GM19035 (cell line): ENCODE measurements at regions not wholly inside any gene's neighbourhood (a gene's known extent, or its start where the extent isn't known, plus 50 kb on each side); places are given as distances from the start of the nearest gene placed in this dataset.
A peak's percentile ranks its signal among the peaks of the same experiment; 100 is the strongest.
"Not testable (repeated sequence)": the region's sequence is repeated elsewhere in the genome, so short reads cannot be mapped to it uniquely, and the experiment has no call there.

Experiments used
- ATAC-seq: cut with Tn5 transposase; IDR thresholded peaks from one replicate; pipeline ENCODE4 v1.9.1; 2021; ENCODE audit not compliant: unreplicated experiment

- no peak for ATAC-seq
These were observed 57.3 kb upstream of the PRSS12 start for GRCh38 chr4:118410138-118410537.

GRCh38 chr4:118417325-118417724, 64.5 kb upstream of the PRSS12 start:
- ATAC-seq = peak; percentile 83

- not testable (repeated sequence) for ATAC-seq
These were observed 65.0 kb upstream of the PRSS12 start for GRCh38 chr4:118417800-118418199.

- ATAC-seq = not testable (repeated sequence)
These were observed 65.6 kb upstream of the PRSS12 start for GRCh38 chr4:118418396-118418795.

- not testable (repeated sequence) for ATAC-seq
These were observed 66.8 kb upstream of the PRSS12 start for GRCh38 chr4:118419626-118420025.

- not testable (repeated sequence) for ATAC-seq
These were observed 71.3 kb upstream of the PRSS12 start for GRCh38 chr4:118424062-118424461.

GRCh38 chr4:118428881-118429280, 76.1 kb upstream of the PRSS12 start:
- ATAC-seq = not testable (repeated sequence)

- ATAC-seq = not testable (repeated sequence)
These were observed 79.6 kb upstream of the PRSS12 start for GRCh38 chr4:118432359-118432758.

GRCh38 chr4:118433612-118434375, 81.0 kb upstream of the PRSS12 start:
- not testable (repeated sequence) for ATAC-seq

- not testable (repeated sequence) for ATAC-seq
These were observed 82.6 kb upstream of the PRSS12 start for GRCh38 chr4:118435415-118435814.

GRCh38 chr4:118442115-118442837, 89.5 kb upstream of the PRSS12 start:
- ATAC-seq = not testable (repeated sequence)

GRCh38 chr4:118447397-118447796, 94.6 kb upstream of the PRSS12 start:
- ATAC-seq = not testable (repeated sequence)

GRCh38 chr4:118454857-118455256, 102.1 kb upstream of the PRSS12 start:
- not testable (repeated sequence) for ATAC-seq

- not testable (repeated sequence) for ATAC-seq
These were observed 108.6 kb upstream of the PRSS12 start for GRCh38 chr4:118461435-118461834.

- ATAC-seq = not testable (repeated sequence)
These were observed 113.0 kb upstream of the PRSS12 start for GRCh38 chr4:118465831-118466230.

- not testable (repeated sequence) for ATAC-seq
These were observed 121.3 kb upstream of the PRSS12 start for GRCh38 chr4:118474001-118474626.

- ATAC-seq = not testable (repeated sequence)
These were observed 122.0 kb upstream of the PRSS12 start for GRCh38 chr4:118474771-118475170.

- ATAC-seq = not testable (repeated sequence)
These were observed 123.1 kb upstream of the PRSS12 start for GRCh38 chr4:118475901-118476300.

GRCh38 chr4:118477826-118478225, 125.0 kb upstream of the PRSS12 start:
- not testable (repeated sequence) for ATAC-seq

GRCh38 chr4:118485801-118486314, 133.1 kb upstream of the PRSS12 start:
- ATAC-seq = not testable (repeated sequence)

GRCh38 chr4:118492963-118493362, 140.2 kb upstream of the PRSS12 start:
- ATAC-seq = not testable (repeated sequence)
